Activated B cell treated with CpG ODN at 0.5 μM for 24 hours (primary cell): ENCODE measurements at regions not wholly inside any gene's neighbourhood (a gene's known extent, or its start where the extent isn't known, plus 50 kb on each side); places are given as distances from the start of the nearest gene placed in this dataset.

Source experiments
- ATAC-seq: fragments of 200-7000 bp; cut with Tn5 transposase; one replicate; pipeline ENCODE4 v1.10.0; 2021; ENCODE audit warnings: low read depth, mild to moderate bottlenecking, moderate library complexity
- CTCF ChIA-PET: fragments of 350-600 bp; sonication (Branson Sonifier 250); formaldehyde crosslinking; loops from one replicate; lab custom pipeline; 2021; ENCODE audit warnings: antibody characterized with exemption; lab: Charles Lee
- POLR2A ChIA-PET: fragments of 350-600 bp; sonication (Branson Sonifier 250); formaldehyde crosslinking; loops from one replicate; lab custom pipeline; 2021; ENCODE audit warnings: antibody characterized with exemption; lab: Charles Lee
- DNase-seq: peaks from one replicate; pipeline ENCODE4 v3.0.0; 2022
- H3K27ac Mint-ChIP-seq: one replicate; pipeline ENCODE4 v1.8.0; 2020; ENCODE audit warnings: mixed read lengths
- H3K27me3 Mint-ChIP-seq: one replicate; pipeline ENCODE4 v1.8.0; 2021; ENCODE audit warnings: mixed read lengths
- H3K36me3 Mint-ChIP-seq: one replicate; pipeline ENCODE4 v1.8.0; 2021; ENCODE audit warnings: low read depth, mixed read lengths
- H3K4me1 Mint-ChIP-seq: one replicate; pipeline ENCODE4 v1.8.0; 2021; ENCODE audit warnings: mixed read lengths
- H3K4me3 Mint-ChIP-seq: one replicate; pipeline ENCODE4 v1.8.0; 2020; ENCODE audit warnings: mild to moderate bottlenecking, mixed read lengths
- H3K9me3 Mint-ChIP-seq: one replicate; pipeline ENCODE4 v1.8.0; 2020; ENCODE audit warnings: mixed read lengths
- intact Hi-C: fragments of 100-400 bp; cut with micrococcal nuclease; formaldehyde crosslinking; loops from one replicate; pipeline ENCODE4 v1.15.1; 2024
- TF ChIP-seq, protein P1 (sequence below): fragments of 200-600 bp; IDR thresholded peaks from one replicate; pipeline ENCODE4 v1.8.0; 2022; ENCODE audit warnings: antibody characterized with exemption, mild to moderate bottlenecking

DNA sequence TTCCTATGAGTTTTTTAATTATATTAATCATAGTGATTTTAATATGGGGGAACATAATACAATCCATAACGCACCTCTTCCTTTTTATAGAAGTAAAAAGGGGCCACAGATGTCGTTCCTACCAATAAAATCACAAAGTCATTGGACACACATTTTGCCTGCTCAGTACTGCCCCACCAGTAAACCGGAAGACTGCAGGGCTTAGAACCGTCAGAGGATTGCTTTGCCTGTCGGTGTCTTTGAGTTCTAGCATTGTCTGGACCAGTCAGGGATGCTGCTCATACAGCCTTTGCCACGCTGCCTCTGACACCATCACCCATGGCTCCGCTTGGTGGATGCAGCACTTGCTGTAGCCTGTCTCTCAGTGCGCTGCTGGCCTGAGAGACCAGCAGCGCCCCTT, 853.6 kb downstream of the C6orf118 start:
- intact Hi-C loops = no loop called here
- no peak overlapping the region for H3K27ac Mint-ChIP-seq
- CTCF ChIA-PET = no interaction called here
- ATAC-seq (no peak), DNase-seq (no peak)
- H3K27me3 Mint-ChIP-seq = no peaks in the 10 kb centered on the region
- no peak overlapping the region for H3K4me3 Mint-ChIP-seq
- no peaks in the 10 kb centered on the region for H3K36me3 Mint-ChIP-seq
- H3K4me1 Mint-ChIP-seq = no peaks in the 10 kb centered on the region
- H3K9me3 Mint-ChIP-seq = no peaks in the 10 kb centered on the region
- POLR2A ChIA-PET = no interaction called here
- TF ChIP-seq, protein P1, sequence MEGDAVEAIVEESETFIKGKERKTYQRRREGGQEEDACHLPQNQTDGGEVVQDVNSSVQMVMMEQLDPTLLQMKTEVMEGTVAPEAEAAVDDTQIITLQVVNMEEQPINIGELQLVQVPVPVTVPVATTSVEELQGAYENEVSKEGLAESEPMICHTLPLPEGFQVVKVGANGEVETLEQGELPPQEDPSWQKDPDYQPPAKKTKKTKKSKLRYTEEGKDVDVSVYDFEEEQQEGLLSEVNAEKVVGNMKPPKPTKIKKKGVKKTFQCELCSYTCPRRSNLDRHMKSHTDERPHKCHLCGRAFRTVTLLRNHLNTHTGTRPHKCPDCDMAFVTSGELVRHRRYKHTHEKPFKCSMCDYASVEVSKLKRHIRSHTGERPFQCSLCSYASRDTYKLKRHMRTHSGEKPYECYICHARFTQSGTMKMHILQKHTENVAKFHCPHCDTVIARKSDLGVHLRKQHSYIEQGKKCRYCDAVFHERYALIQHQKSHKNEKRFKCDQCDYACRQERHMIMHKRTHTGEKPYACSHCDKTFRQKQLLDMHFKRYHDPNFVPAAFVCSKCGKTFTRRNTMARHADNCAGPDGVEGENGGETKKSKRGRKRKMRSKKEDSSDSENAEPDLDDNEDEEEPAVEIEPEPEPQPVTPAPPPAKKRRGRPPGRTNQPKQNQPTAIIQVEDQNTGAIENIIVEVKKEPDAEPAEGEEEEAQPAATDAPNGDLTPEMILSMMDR = no peak

- no peak for DNase-seq
- Mint-ChIP-seq H3K4me3 (no peak overlapping the region), H3K4me1 (no peaks in the 10 kb centered on the region), H3K27me3 (no peaks in the 10 kb centered on the region), H3K9me3 (peaks cover 3% of the 10 kb centered on the region), H3K27ac (no peak overlapping the region), H3K36me3 (no peaks in the 10 kb centered on the region)
- POLR2A ChIA-PET = no interaction called here
- no peak for ATAC-seq
- intact Hi-C loops = no loop called here
- CTCF ChIA-PET = no interaction called here
- TF ChIP-seq, protein P1 = no peak
Observed at GRCh38 chr6:164453835-164454234, 855.6 kb downstream of the C6orf118 start.

DNA sequence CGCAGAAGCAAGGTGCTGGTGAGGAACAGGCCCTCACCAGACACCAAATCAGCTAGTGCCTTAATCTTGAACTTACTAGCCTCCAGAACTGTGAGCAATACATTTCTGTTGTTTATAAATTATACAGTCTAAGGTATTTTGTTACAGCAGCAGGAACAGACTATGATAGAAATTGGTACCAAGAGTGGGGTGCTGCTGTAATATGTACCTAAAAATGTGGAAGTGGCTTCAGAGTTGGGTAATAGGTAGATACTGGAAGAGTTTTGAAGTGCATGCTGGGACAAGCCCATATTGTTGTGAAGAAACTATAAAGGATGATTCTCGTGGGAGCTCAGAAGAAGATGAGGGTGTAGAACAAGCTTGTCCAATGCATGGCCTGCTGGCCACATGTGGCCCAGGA, 866.8 kb downstream of the C6orf118 start:
- H3K9me3 Mint-ChIP-seq = peaks cover 6% of the 10 kb centered on the region
- H3K36me3 Mint-ChIP-seq = no peaks in the 10 kb centered on the region
- no peaks in the 10 kb centered on the region for H3K4me1 Mint-ChIP-seq
- TF ChIP-seq, protein P1 = no peak
- no peak overlapping the region for H3K27ac Mint-ChIP-seq
- ChIA-PET CTCF (no interaction called here), POLR2A (no interaction called here)
- DNase-seq = no peak
- ATAC-seq = no peak
- no peak overlapping the region for H3K4me3 Mint-ChIP-seq
- no peaks in the 10 kb centered on the region for H3K27me3 Mint-ChIP-seq
- intact Hi-C loops = no loop called here

GRCh38 chr6:164439331-164439730, 870.1 kb downstream of the C6orf118 start:
- peaks cover 6% of the 10 kb centered on the region for H3K9me3 Mint-ChIP-seq
- intact Hi-C loops = no loop called here
- CTCF ChIA-PET = no interaction called here
- POLR2A ChIA-PET = no interaction called here
- H3K36me3 Mint-ChIP-seq = no peaks in the 10 kb centered on the region
- no peak overlapping the region for H3K4me3 Mint-ChIP-seq
- H3K4me1 Mint-ChIP-seq = no peaks in the 10 kb centered on the region
- no peaks in the 10 kb centered on the region for H3K27me3 Mint-ChIP-seq
- TF ChIP-seq, protein P1 = no peak
- DNase-seq = no peak
- no peak for ATAC-seq
- no peak overlapping the region for H3K27ac Mint-ChIP-seq

DNA sequence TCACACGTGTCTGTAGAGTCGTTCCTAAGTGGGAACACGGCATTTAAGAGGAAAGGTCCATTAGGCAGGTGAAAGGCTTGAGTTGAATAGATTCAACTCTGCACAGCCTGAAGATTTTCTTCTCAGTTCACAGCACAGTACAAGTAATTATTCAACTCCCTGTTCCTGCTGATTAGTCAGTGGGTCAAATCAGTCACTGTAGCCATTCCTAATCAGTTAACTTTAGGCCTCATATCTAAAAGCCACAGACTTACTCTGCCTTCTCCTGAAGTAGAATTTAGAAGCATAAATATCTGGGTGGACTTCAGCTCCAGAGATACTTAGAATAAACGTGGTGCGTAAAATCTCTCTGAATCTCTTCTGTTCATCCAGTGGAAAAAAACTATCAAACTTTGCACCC, 872.4 kb downstream of the C6orf118 start:
- Mint-ChIP-seq H3K36me3 (no peaks in the 10 kb centered on the region), H3K4me3 (no peak overlapping the region), H3K27ac (no peak overlapping the region), H3K9me3 (peaks cover 2% of the 10 kb centered on the region), H3K27me3 (no peaks in the 10 kb centered on the region), H3K4me1 (no peaks in the 10 kb centered on the region)
- ATAC-seq (no peak), DNase-seq (no peak)
- ChIA-PET CTCF (no interaction called here), POLR2A (no interaction called here)
- intact Hi-C loops = no loop called here
- TF ChIP-seq, protein P1 = no peak
